Activated CD8-positive, alpha-beta memory T cell treated with anti-CD3 and anti-CD28 coated beads, Interleukin-2, amount 10 ng/mL, durations not matched to agents 7 days and 5 days (primary cell): ENCODE measurements at regions not wholly inside any gene's neighbourhood (a gene's known extent, or its start where the extent isn't known, plus 50 kb on each side); places are given as distances from the start of the nearest gene placed in this dataset.

Experiments
- ATAC-seq: fragments of 150-1000 bp; cut with Tn5 transposase; one replicate; pipeline ENCODE4 v1.10.0; 2021; ENCODE audit warnings: moderate library complexity
- CTCF ChIA-PET: fragments of 350-600 bp; sonication (Branson Sonifier 250); formaldehyde crosslinking; loops from one replicate; lab custom pipeline; 2021; ENCODE audit warnings: antibody characterized with exemption; lab: Charles Lee
- DNase-seq: peaks from one replicate; pipeline ENCODE4 v3.0.0-alpha.2; 2020
- H3K27ac Mint-ChIP-seq: one replicate; pipeline ENCODE4 v1.8.0; 2021; ENCODE audit warnings: mild to moderate bottlenecking, mixed read lengths
- H3K27me3 Mint-ChIP-seq: one replicate; pipeline ENCODE4 v1.8.0; 2021; ENCODE audit warnings: mixed read lengths
- H3K36me3 Mint-ChIP-seq: one replicate; pipeline ENCODE4 v1.8.0; 2021; ENCODE audit warnings: mild to moderate bottlenecking, mixed read lengths
- H3K4me1 Mint-ChIP-seq: one replicate; pipeline ENCODE4 v1.8.0; 2021; ENCODE audit warnings: mixed read lengths
- H3K4me3 Mint-ChIP-seq: one replicate; pipeline ENCODE4 v1.8.0; 2021; ENCODE audit warnings: mild to moderate bottlenecking, moderate library complexity, mixed read lengths
- H3K9me3 Mint-ChIP-seq: one replicate; pipeline ENCODE4 v1.8.0; 2022; ENCODE audit warnings: low read depth, mixed read lengths

- no peak overlapping the region for H3K27ac Mint-ChIP-seq
- H3K27me3 Mint-ChIP-seq: peaks cover 7% of the 10 kb centered on the region
- CTCF ChIA-PET: no interaction called here
- peaks cover 1% of the 10 kb centered on the region for H3K36me3 Mint-ChIP-seq
- peaks cover 14% of the 10 kb centered on the region for H3K9me3 Mint-ChIP-seq
- ATAC-seq (no peak), DNase-seq (no peak)
- no peak overlapping the region for H3K4me3 Mint-ChIP-seq
- H3K4me1 Mint-ChIP-seq: no peaks in the 10 kb centered on the region
Measured at GRCh38 chr1:5763696-5764370, 228.4 kb downstream of the NPHP4 start.

GRCh38 chr1:5758859-5759578 is 233.2 kb downstream of the NPHP4 start:
- ATAC-seq: no peak
- DNase-seq: no peak
- no peak overlapping the region for H3K4me3 Mint-ChIP-seq
- CTCF ChIA-PET: no interaction called here
- H3K4me1 Mint-ChIP-seq: no peaks in the 10 kb centered on the region
- peaks cover 12% of the 10 kb centered on the region for H3K9me3 Mint-ChIP-seq
- H3K36me3 Mint-ChIP-seq: peaks cover 1% of the 10 kb centered on the region
- H3K27me3 Mint-ChIP-seq: peaks cover 5% of the 10 kb centered on the region
- H3K27ac Mint-ChIP-seq: no peak overlapping the region

GRCh38 chr1:5758000-5758858 is 234.0 kb downstream of the NPHP4 start:
- Mint-ChIP-seq H3K4me3 (no peak overlapping the region), H3K27me3 (peaks cover 5% of the 10 kb centered on the region), H3K4me1 (no peaks in the 10 kb centered on the region), H3K9me3 (peaks cover 6% of the 10 kb centered on the region), H3K27ac (no peak overlapping the region), H3K36me3 (no peaks in the 10 kb centered on the region)
- no peak for ATAC-seq
- CTCF ChIA-PET: no interaction called here
- DNase-seq: no peak

GRCh38 chr1:5757187-5757805 is 234.9 kb downstream of the NPHP4 start:
- no peak for ATAC-seq
- DNase-seq: no peak
- H3K4me1 Mint-ChIP-seq: no peaks in the 10 kb centered on the region
- H3K27ac Mint-ChIP-seq: no peak overlapping the region
- H3K27me3 Mint-ChIP-seq: peaks cover 5% of the 10 kb centered on the region
- no peaks in the 10 kb centered on the region for H3K36me3 Mint-ChIP-seq
- H3K9me3 Mint-ChIP-seq: peaks cover 5% of the 10 kb centered on the region
- no peak overlapping the region for H3K4me3 Mint-ChIP-seq
- CTCF ChIA-PET: no interaction called here

GRCh38 chr1:5756434-5757186 is 235.6 kb downstream of the NPHP4 start:
- CTCF ChIA-PET: no interaction called here
- no peaks in the 10 kb centered on the region for H3K4me1 Mint-ChIP-seq
- DNase-seq (no peak), ATAC-seq (no peak)
- H3K4me3 Mint-ChIP-seq: no peak overlapping the region
- peaks cover 5% of the 10 kb centered on the region for H3K9me3 Mint-ChIP-seq
- H3K27ac Mint-ChIP-seq: no peak overlapping the region
- H3K27me3 Mint-ChIP-seq: no peaks in the 10 kb centered on the region
- H3K36me3 Mint-ChIP-seq: no peaks in the 10 kb centered on the region

GRCh38 chr1:5755552-5756125 is 236.6 kb downstream of the NPHP4 start:
- Mint-ChIP-seq H3K9me3 (peaks cover 5% of the 10 kb centered on the region), H3K27ac (no peak overlapping the region), H3K4me3 (no peak overlapping the region), H3K36me3 (no peaks in the 10 kb centered on the region), H3K27me3 (no peaks in the 10 kb centered on the region), H3K4me1 (no peaks in the 10 kb centered on the region)
- ATAC-seq (no peak), DNase-seq (no peak)
- CTCF ChIA-PET: interaction anchor here (0.6 kb wide), 1 partner anchor 138 kb away, joined by 3 read pairs; no protein-coding TSS in a partner anchor

- Mint-ChIP-seq H3K4me3 (no peak overlapping the region), H3K27me3 (no peaks in the 10 kb centered on the region), H3K36me3 (no peaks in the 10 kb centered on the region), H3K9me3 (no peaks in the 10 kb centered on the region), H3K27ac (no peak overlapping the region), H3K4me1 (no peaks in the 10 kb centered on the region)
- CTCF ChIA-PET: interaction anchor here (1.1 kb wide), 1 partner anchor 11 kb away, joined by 3 read pairs; no protein-coding TSS in a partner anchor
- no peak for DNase-seq
- no peak for ATAC-seq
Measured at GRCh38 chr1:5754817-5755551, 237.2 kb downstream of the NPHP4 start.

GRCh38 chr1:5753549-5754421 is 238.4 kb downstream of the NPHP4 start:
- CTCF ChIA-PET: interaction anchor here (1.1 kb wide), 1 partner anchor 10 kb away, joined by 3 read pairs; no protein-coding TSS in a partner anchor

GRCh38 chr1:5752746-5753548 is 239.3 kb downstream of the NPHP4 start:
- Mint-ChIP-seq H3K9me3 (no peaks in the 10 kb centered on the region), H3K36me3 (no peaks in the 10 kb centered on the region), H3K27ac (no peak overlapping the region), H3K4me3 (no peak overlapping the region), H3K4me1 (no peaks in the 10 kb centered on the region), H3K27me3 (no peaks in the 10 kb centered on the region)
- ATAC-seq (no peak), DNase-seq (no peak)
- CTCF ChIA-PET: interaction anchor here (0.7 to 1.2 kb wide), 2 partner anchors 243 to 248 kb away, joined by 3 read pairs; no protein-coding TSS in a partner anchor

More at GRCh38 chr1:5753549-5754421, 238.4 kb downstream of the NPHP4 start:
- no peaks in the 10 kb centered on the region for H3K36me3 Mint-ChIP-seq
- DNase-seq (no peak), ATAC-seq (no peak)
- H3K9me3 Mint-ChIP-seq: no peaks in the 10 kb centered on the region
- no peaks in the 10 kb centered on the region for H3K27me3 Mint-ChIP-seq
- H3K27ac Mint-ChIP-seq: no peak overlapping the region
- no peak overlapping the region for H3K4me3 Mint-ChIP-seq
- no peaks in the 10 kb centered on the region for H3K4me1 Mint-ChIP-seq

GRCh38 chr1:5751833-5752745 is 240.1 kb downstream of the NPHP4 start:
- no peaks in the 10 kb centered on the region for H3K4me1 Mint-ChIP-seq
- no peaks in the 10 kb centered on the region for H3K36me3 Mint-ChIP-seq
- no peak overlapping the region for H3K4me3 Mint-ChIP-seq
- CTCF ChIA-PET: interaction anchor here (0.7 to 1.2 kb wide), 2 partner anchors 242 to 248 kb away, joined by 3 read pairs; no protein-coding TSS in a partner anchor
- H3K27ac Mint-ChIP-seq: no peak overlapping the region
- no peaks in the 10 kb centered on the region for H3K9me3 Mint-ChIP-seq
- ATAC-seq (no peak), DNase-seq (no peak)
- H3K27me3 Mint-ChIP-seq: no peaks in the 10 kb centered on the region
